Breast epithelium (tissue), 4 donors: ENCODE measurements at regions not wholly inside any gene's neighbourhood (a gene's known extent, or its start where the extent isn't known, plus 50 kb on each side); places are given as distances from the start of the nearest gene placed in this dataset.

Experiments
- DNase-seq, 2 donors: peaks; one replicate each; pipeline ENCODE4 v3.0.0-alpha.2; 2019; ENCODE audit warnings: low spot score in 2 of 2
- H3K27ac ChIP-seq, 2 donors: fragments of 200-600 bp; sonication (generic) in 1 of 2; one replicate each; pipeline ENCODE4 v1.5.1; 2016 to 2019; ENCODE audit warnings: mild to moderate bottlenecking in 1 of 2
- H3K27me3 ChIP-seq, 2 donors: fragments of 200-600 bp; sonication (generic) in 1 of 2; one replicate each; pipeline versions ENCODE4 v1.5.1 to v1.6.0; 2017 to 2019; ENCODE audit warnings: control low read depth in 1 of 2, mild to moderate bottlenecking in 1 of 2
- H3K36me3 ChIP-seq: fragments of 200-600 bp; one replicate; pipeline ENCODE4 v1.5.1; 2019
- H3K4me1 ChIP-seq, 2 donors: fragments of 200-600 bp; sonication (generic); one replicate each; pipeline ENCODE4 v1.5.1; 2016 to 2019; ENCODE audit warnings: control low read depth in 1 of 2
- H3K4me3 ChIP-seq, 3 donors: fragments of 200-600 bp; sonication (generic); 1 replicate in 2 of 3; 2 replicates in 1 of 3; pipeline ENCODE4 v1.5.1; 2016 to 2019; ENCODE audit warnings: mild to moderate bottlenecking in 3 of 3, moderate library complexity in 2 of 3
- H3K9me3 ChIP-seq, 2 donors: fragments of 200-600 bp; sonication (generic) in 1 of 2; one replicate each; pipeline ENCODE4 v1.5.1; 2016 to 2019; ENCODE audit warnings: control low read depth in 1 of 2
- CTCF ChIP-seq, 3 donors: fragments of 450-650 bp; IDR thresholded peaks; one replicate each; pipeline ENCODE4 v1.5.1; 2016 to 2017; ENCODE audit warnings: antibody characterized with exemption in 3 of 3, mild to moderate bottlenecking in 3 of 3, moderate library complexity in 3 of 3
- POLR2A ChIP-seq: fragments of 450-650 bp; IDR thresholded peaks from one replicate; pipeline ENCODE4 v1.6.1; 2016; ENCODE audit warnings: antibody characterized with exemption, mild to moderate bottlenecking, moderate library complexity
- POLR2AphosphoS5 ChIP-seq, 3 donors: sonication (generic); formaldehyde crosslinking; IDR thresholded peaks; one replicate each; pipeline ENCODE4 v1.6.1; 2017; ENCODE audit warnings: antibody characterized with exemption in 3 of 3
- intact Hi-C: fragments of 100-400 bp; cut with DNase I; formaldehyde crosslinking; loops from one replicate; pipeline ENCODE4 v1.15.1; 2023; ENCODE audit warnings: low total_unique reads

GRCh38 chr13:50149932-50150331, 134.7 kb downstream of the KCNRG start:
- TF ChIP-seq POLR2A (no peak), CTCF (IDR thresholded peaks at IDR 0.05) (no peak), POLR2AphosphoS5 (IDR thresholded peaks at IDR 0.05) (no peak)
- Histone ChIP-seq H3K27me3 (no peaks in the 10 kb centered on the region), H3K36me3 (no peaks in the 10 kb centered on the region), H3K4me3 (no peak overlapping the region), H3K27ac (no peak overlapping the region), H3K4me1 (no peaks in the 10 kb centered on the region), H3K9me3 (no peaks in the 10 kb centered on the region)
- intact Hi-C loops, result no loop called here
- no peak for DNase-seq

- no peaks in the 10 kb centered on the region for H3K4me1 ChIP-seq
- H3K4me3 ChIP-seq, result peak overlapping the region; percentile 8 to 32 (median 12)
- H3K36me3 ChIP-seq, result no peaks in the 10 kb centered on the region
- no peak overlapping the region for H3K27ac ChIP-seq
- TF ChIP-seq CTCF (IDR thresholded peaks at IDR 0.05) (no peak), POLR2A (no peak), POLR2AphosphoS5 (IDR thresholded peaks at IDR 0.05) (no peak)
- H3K27me3 ChIP-seq, result no peaks in the 10 kb centered on the region
- DNase-seq, result no peak
- H3K9me3 ChIP-seq, result no peaks in the 10 kb centered on the region
- intact Hi-C loops, result no loop called here
Measured at GRCh38 chr13:50152224-50152623, 137.0 kb downstream of the KCNRG start.

DNA sequence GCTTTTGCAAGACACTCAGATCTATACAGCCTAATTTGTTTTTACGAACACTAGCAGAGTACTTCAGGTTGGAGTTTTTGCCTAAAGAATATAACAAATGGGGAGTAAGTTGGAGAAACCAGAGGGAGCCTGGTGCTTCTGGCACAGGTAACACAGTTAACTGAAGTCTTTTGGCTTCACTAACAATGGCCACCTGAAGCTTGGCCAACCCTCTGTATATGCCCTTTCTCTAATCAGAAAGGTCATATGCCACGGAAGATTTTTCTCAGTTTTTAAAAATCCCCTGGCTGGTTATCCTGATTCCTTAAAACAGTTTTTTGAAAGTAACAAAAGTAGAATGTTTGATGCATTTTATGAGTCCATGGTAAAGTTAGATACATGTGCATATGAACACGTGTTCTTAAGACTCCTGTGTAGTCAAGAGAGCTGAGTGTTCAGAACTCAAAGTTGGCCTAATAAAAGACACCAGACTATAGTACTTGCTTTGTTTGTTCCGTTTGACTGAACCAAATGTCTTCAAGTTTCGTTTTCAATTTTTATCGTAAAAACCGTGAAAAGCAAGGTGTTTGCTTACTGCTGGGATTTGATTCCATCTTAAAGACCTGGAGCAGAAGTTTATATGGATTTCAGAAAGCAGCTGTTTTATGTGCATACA, 137.5 kb downstream of the KCNRG start:
- Histone ChIP-seq H3K4me1 (no peaks in the 10 kb centered on the region), H3K36me3 (no peaks in the 10 kb centered on the region), H3K27me3 (no peaks in the 10 kb centered on the region), H3K9me3 (no peaks in the 10 kb centered on the region), H3K4me3 (peak overlapping the region in 1 of 3 donors; percentile 32), H3K27ac (no peak overlapping the region)
- TF ChIP-seq POLR2A, result no peak
- no peak for TF ChIP-seq CTCF (IDR thresholded peaks at IDR 0.05)
- intact Hi-C loops, result no loop called here
- DNase-seq, result no peak

GRCh38 chr13:50153401-50153800, 138.2 kb downstream of the KCNRG start:
- Histone ChIP-seq H3K4me1 (no peaks in the 10 kb centered on the region), H3K9me3 (no peaks in the 10 kb centered on the region), H3K36me3 (no peaks in the 10 kb centered on the region), H3K27ac (no peak overlapping the region), H3K27me3 (no peaks in the 10 kb centered on the region), H3K4me3 (no peak overlapping the region)
- no peak for TF ChIP-seq POLR2AphosphoS5 (IDR thresholded peaks at IDR 0.05)
- intact Hi-C loops, result no loop called here
- no peak for DNase-seq

DNA sequence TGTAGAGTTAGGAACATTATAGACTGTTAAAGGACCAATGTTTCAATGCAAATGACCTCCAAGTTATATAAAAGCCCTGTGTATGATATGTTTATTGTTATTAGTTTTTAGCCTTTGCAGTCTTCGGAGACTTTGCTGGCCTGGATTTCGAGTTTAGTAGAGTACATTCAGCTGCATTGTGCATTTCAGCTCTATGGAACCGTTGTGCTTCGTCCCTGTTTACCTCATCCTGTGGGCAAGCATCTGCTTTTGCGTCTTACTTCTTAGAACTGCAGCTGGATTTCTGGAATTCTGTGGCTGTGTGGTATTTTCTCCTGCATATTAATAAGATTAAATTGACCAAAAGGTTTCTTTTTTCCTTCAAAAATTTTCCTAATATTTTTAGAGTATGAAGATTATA, 138.6 kb downstream of the KCNRG start:
- intact Hi-C loops, result no loop called here
- no peaks in the 10 kb centered on the region for H3K27me3 ChIP-seq

More for the DNA sequence above, 138.6 kb downstream of the KCNRG start:
- Histone ChIP-seq H3K4me1 (no peaks in the 10 kb centered on the region), H3K27ac (no peak overlapping the region), H3K9me3 (no peaks in the 10 kb centered on the region), H3K36me3 (no peaks in the 10 kb centered on the region), H3K4me3 (no peak overlapping the region)
- TF ChIP-seq POLR2AphosphoS5 (IDR thresholded peaks at IDR 0.05), result no peak
- TF ChIP-seq POLR2A, result no peak
- no peak for TF ChIP-seq CTCF (IDR thresholded peaks at IDR 0.05)
- no peak for DNase-seq
